HG03108 (cell line): ENCODE measurements at regions not wholly inside any gene's neighbourhood (a gene's known extent, or its start where the extent isn't known, plus 50 kb on each side); places are given as distances from the start of the nearest gene placed in this dataset.
"Not testable (repeated sequence)": the region's sequence is repeated elsewhere in the genome, so short reads cannot be mapped to it uniquely, and the experiment has no call there.

Source experiments
- ATAC-seq: cut with Tn5 transposase; IDR thresholded peaks from one replicate; pipeline ENCODE4 v1.9.1; 2021; ENCODE audit warnings: moderate library complexity; ENCODE audit not compliant: unreplicated experiment

DNA sequence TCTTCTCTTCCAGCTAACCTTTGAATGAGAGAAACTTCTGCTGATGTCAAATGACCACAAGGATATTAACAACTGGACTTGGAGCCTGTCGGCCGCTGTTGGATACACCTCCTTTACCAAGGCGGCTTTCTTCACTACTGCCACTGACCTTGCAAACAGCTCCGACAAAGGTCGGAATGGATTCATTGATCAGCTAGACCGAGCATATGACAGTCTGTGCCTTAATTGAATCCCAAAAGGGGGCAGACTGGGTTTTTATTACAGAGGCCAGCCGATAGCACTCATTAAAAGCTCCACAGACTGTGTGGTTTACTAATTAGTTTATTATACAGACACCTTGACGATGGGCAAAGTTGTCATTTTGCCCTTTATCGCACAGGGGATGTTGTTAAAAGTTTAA lies 394.5 kb downstream of the RERGL start:
- ATAC-seq: no peak

GRCh38 chr12:17691369-17691768 lies 398.6 kb downstream of the RERGL start:
- ATAC-seq: no peak

GRCh38 chr12:17680220-17680619 lies 409.8 kb downstream of the RERGL start:
- ATAC-seq: no peak

- ATAC-seq: no peak
These were observed 423.2 kb downstream of the RERGL start for GRCh38 chr12:17666641-17667324.

DNA sequence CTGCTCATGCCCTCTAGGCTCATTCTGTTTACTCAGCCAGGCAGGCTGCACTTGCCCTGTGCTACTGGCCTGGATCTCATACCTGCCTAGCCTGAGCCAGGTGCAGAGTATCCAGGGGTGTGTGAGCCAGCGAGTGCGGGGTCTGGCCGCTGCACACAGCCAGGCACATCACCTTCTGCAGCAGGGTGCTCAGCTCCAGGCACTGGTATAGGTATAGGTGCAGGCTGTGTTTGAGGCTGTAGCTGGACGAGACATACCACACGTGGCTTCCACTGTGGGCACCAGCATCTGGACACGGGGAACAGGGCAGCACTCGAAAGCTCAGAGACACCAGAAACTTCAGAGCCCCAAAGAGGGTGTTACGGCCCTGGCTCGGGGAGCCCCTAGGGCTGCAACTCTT lies 424.2 kb downstream of the RERGL start:
- no peak for ATAC-seq

DNA sequence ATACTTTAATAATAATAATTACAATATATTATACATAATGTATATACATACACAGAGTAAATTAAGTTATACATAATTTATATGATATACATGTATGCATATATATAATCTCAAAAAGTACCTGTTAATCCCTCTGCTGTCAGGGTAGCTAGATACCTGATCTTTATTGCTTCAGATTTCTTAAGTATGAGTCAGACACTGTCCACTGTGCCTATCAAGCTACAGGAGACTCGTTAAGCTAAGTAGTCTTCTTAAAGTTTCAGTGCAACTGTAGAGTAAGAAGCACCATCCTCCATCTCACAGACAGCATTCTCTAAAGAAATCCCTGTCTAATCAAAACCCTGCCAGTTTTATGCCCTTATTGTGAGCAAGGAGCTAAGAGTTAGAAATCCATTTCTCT lies 428.7 kb downstream of the RERGL start:
- no peak for ATAC-seq

GRCh38 chr12:17652436-17652835 lies 437.6 kb downstream of the RERGL start:
- ATAC-seq: no peak

DNA sequence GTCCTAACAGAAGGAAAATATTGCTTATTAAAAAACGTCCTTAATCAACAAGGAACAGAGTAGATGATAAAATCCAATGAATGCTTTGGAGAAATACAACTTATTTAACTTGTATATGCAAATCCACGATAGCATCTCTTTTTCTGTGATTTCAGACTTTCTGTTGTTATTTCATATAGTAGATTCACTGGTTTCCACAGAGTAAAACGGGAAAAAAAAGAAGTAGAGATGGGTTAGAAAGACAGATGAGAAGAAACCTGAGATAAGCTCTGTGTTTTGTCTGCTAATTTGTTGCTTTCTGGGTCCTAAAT lies 447.7 kb downstream of the RERGL start:
- ATAC-seq: no peak

DNA sequence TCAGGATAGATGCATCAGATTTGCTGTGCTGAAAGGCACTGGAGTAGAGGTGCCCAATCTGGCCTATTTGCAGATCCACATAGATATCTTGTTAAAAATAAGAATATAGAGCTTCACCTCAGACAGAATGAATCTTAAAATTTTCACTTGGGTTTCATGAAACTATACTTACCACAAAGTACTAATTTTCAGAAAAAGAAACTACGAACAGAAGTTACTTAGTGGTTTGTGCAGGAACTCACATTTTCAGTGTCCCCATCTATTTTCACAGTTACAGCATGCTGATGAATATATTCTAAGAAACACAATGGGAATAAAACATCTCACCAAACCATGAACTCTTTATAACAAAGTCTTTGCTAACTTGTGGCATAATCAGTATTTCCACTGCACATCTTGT lies 449.4 kb downstream of the RERGL start:
- ATAC-seq: no peak

- no peak for ATAC-seq
These were observed 471.2 kb downstream of the RERGL start for GRCh38 chr12:17618831-17619230.

DNA sequence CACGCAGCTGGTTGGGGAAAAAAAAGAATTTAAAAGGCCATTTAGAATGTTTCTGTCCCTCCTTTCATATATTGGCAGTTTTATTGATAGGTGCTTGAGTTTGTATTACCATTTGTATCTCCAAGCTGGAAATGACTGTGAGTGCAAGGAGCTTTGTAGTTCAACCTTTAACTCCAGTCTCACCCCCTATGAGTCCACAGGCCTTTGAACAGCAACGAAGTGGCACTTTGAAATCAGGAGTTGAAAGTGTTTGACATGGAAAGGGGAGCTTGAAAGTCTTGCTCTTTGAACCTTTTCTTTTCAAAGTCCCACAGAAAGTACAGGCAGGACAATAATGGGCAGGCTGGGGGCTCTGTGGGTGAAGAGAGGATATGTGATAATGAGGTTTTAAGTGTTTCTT lies 480.3 kb downstream of the RERGL start:
- ATAC-seq: no peak

DNA sequence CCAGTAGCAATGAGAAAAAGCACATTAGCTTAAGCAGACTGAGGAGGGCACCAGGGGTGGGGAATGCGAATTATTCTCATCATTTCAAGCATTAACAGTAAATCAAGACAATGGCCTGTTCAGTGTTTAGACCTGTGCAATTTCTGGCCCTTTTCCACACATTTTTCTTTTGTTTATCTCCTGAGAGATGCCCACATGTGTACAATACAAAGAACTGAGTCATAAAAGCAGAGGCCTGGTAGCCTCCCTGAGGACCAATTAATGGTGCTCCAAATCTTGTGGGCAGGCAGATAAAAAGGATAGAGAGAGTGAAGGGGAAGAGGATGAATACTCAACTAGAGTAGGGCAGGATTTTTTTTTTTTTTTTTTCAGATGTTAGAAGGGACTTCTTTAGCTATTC lies 480.8 kb downstream of the RERGL start:
- no peak for ATAC-seq

DNA sequence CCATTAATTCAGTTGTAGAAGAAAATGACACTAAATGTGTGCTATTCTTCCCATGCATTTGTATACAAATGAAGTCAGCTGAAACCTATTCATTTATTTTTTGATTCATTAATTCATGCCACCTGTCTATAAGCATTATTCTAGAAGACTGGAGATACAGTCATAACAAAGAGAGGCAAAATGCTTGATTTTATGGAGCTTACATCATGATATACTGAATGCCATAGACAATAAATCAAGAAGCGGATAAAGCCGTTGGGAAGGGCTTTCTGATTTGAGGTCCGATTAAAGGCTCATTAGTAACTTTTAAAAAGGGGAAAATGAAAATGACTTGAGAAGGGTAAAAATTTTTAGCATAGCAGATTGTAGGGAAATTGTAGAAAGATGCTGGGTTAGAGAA lies 494.9 kb downstream of the RERGL start:
- no peak for ATAC-seq

GRCh38 chr12:17593715-17594406 lies 496.1 kb downstream of the RERGL start:
- ATAC-seq: no peak

- no peak for ATAC-seq
These were observed 497.5 kb downstream of the RERGL start for GRCh38 chr12:17592472-17592871.

DNA sequence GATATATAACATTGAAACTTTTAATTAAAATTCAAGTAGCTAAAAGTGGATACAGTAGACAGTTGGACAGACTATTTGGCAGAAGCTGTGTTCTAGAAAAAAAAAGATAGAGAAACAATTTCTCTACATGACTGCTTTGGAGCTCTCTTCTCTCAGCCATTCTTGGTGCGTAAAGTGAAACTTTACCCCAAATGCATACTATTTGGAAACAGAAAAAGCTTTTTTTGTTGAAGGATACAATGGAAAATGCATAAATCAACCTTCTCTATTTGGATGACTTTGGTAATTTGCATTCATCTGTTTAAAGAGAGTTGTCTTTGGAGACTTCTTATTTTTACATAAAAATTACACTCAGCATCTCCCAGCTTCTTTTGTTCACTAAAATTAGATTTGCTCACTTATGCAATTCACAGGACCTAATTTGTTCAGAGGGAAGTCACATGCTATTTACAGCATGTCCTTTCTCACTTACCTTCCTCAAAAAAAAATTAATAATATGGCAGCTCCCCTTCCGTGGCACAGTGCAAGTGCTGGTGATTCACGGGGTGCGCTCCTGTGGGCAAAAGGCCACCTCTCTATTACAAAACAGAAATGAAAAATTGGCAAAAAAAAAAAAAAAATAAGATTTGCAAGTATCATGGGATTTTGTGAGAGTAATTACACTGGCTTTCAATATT lies 498.9 kb downstream of the RERGL start:
- ATAC-seq: no peak

DNA sequence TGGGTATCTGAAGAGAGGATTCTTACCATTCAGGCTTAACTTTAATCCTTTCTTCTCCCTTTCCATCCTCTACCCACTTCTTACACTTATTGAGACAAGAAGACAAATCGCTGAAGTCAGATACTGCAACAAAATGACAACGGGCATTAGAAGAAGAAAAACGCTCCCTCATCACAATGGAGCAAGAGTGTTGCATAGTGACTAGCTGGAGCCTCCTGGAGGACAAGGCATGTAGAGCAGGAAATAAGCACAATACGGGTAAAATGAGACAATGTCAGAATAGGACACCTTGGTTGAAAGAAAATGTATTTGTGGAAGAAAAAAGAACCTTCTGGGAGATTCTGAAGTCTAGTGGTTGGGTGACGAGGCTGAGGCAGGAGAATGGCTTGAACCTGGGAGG lies 501.0 kb downstream of the RERGL start:
- ATAC-seq: no peak

DNA sequence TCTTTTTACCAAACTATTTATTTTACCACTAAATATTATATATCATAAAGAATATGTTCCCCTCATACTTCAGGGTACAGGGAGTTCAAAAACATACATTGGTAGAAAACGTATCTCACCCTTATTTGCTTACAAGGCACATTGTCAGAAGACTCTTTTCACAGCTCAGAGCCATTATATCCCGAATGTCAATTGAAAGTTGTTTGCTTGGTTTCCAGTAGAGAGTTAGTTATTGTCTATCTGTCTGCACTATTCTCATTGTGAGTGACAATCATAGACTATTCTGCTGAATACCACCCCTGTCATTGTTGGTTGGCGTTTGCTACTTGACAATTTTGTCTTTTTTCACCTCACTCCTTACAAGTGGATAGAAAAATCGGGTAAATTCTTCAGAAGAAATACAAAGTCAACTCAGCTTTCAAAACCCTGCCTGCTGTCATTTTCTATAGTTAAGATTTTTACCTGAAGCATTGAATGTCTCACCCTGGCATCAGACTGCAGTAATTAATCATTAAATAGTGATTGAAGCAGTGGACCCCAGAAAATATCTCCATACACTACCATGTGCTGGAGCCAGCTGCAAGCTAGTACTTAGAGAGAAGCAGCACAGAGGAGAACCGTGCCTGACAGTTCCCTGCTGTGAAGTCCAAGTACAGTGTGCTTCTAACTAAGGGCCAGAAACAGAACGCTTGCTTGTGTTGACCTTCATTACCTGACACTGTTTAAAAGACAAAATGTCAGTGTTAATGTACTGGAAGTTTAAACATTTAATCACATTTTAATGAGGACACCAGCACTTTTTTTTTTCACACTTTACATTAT lies 510.6 kb downstream of the RERGL start:
- no peak for ATAC-seq

DNA sequence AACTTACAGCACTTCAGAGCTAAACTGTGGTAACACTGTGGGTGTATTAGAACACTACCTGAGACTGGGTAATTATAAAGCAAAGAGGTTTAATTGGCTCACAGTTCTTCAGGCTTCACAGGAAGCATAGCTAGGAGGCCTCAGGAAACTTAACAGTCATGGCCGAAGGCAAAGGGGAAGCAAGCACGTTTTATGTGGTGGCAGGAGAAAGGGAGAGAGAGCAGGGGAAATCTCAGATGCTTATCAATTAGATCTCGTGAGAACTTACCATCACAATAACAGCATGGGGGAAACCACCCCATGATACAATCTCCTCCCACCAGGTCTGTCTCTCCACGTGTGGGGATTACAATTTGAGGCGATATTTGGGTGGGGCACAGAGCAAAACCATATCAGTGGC lies 512.6 kb downstream of the RERGL start:
- no peak for ATAC-seq

GRCh38 chr12:17572250-17572649 lies 517.7 kb downstream of the RERGL start:
- ATAC-seq: no peak

DNA sequence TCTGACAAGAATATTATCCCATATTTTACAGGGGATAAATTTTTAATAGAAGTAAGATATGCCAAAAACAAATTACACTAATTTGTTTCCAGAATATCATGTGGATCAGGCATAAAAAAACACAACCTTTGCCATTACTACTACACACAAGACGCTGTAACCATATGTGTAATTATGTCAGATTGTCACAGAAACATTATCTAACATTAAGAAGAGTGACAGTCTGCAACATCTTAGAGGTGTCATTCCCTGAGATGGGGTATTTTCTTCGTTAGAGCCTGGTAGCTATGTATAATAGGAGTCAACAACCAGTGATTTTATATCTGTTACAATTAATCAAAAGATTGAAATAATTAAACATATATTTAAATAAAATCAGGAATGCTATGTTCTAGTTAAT lies 518.9 kb downstream of the RERGL start:
- ATAC-seq: no peak

GRCh38 chr12:17564630-17565029 lies 525.4 kb downstream of the RERGL start:
- ATAC-seq: not testable (repeated sequence)
